ENCODE measurements at regions not wholly inside any gene's neighbourhood (a gene's known extent, or its start where the extent isn't known, plus 50 kb on each side); places are given as distances from the start of the nearest gene placed in this dataset.

DNA sequence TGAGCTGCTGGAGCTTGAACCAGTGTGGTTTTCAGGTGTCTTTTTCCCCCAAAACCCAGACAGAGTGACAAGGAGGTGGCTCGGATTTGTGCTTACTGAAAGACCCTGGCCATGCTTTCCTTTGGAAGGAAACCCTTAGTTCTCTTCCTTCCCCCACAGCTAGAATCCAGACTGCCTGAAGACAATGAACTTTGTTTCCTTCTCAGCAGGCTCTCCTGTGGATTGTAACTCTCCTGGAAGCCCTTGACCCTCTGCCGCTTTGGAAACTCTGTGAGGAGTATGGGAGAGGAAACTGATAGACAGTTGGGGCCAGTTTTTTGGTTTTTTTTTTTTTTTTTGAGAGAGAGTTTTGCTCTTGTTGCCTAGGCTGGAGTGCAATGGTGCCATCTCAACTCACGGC is 62.1 kb upstream of the SESN3 start:
- Histone ChIP-seq H3K27ac (no peak overlapping the region), H3K36me3 (no peaks in the 10 kb centered on the region), H3K27me3 (no peaks in the 10 kb centered on the region), H3K4me1 (no peaks in the 10 kb centered on the region), H3K9me3 (no peaks in the 10 kb centered on the region), H3K4me3 (no peak overlapping the region)
- TF ChIP-seq, protein P1, sequence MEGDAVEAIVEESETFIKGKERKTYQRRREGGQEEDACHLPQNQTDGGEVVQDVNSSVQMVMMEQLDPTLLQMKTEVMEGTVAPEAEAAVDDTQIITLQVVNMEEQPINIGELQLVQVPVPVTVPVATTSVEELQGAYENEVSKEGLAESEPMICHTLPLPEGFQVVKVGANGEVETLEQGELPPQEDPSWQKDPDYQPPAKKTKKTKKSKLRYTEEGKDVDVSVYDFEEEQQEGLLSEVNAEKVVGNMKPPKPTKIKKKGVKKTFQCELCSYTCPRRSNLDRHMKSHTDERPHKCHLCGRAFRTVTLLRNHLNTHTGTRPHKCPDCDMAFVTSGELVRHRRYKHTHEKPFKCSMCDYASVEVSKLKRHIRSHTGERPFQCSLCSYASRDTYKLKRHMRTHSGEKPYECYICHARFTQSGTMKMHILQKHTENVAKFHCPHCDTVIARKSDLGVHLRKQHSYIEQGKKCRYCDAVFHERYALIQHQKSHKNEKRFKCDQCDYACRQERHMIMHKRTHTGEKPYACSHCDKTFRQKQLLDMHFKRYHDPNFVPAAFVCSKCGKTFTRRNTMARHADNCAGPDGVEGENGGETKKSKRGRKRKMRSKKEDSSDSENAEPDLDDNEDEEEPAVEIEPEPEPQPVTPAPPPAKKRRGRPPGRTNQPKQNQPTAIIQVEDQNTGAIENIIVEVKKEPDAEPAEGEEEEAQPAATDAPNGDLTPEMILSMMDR (IDR thresholded peaks at IDR 0.05) = no peak
- DNase-seq (ENCODE audit: low spot score) = no peak

DNA sequence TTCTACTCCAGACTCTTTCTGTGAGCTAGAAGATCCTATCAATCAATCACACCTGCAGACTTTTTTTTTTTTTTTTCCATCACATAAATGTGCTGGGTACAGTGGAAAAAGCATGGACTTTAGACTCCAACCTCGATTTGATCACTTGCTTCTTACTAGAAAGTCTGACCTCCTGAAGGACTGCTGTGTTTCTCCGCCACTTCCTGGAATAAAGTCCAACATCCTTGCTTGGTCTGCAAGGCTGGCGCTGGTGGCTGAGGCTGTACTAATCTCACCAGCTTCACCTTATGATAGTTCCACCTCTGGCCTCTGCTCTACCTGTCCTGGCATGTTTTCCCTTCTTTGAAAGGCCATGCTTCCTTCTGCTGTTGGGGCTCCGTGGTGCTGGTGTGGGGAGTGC is 60.9 kb upstream of the SESN3 start:
- DNase-seq (ENCODE audit: low spot score) = no peak
- Histone ChIP-seq H3K36me3 (no peaks in the 10 kb centered on the region), H3K27ac (no peak overlapping the region), H3K9me3 (no peaks in the 10 kb centered on the region), H3K4me3 (no peak overlapping the region), H3K4me1 (no peaks in the 10 kb centered on the region), H3K27me3 (no peaks in the 10 kb centered on the region)
- TF ChIP-seq, protein P1 (IDR thresholded peaks at IDR 0.05) = no peak

DNA sequence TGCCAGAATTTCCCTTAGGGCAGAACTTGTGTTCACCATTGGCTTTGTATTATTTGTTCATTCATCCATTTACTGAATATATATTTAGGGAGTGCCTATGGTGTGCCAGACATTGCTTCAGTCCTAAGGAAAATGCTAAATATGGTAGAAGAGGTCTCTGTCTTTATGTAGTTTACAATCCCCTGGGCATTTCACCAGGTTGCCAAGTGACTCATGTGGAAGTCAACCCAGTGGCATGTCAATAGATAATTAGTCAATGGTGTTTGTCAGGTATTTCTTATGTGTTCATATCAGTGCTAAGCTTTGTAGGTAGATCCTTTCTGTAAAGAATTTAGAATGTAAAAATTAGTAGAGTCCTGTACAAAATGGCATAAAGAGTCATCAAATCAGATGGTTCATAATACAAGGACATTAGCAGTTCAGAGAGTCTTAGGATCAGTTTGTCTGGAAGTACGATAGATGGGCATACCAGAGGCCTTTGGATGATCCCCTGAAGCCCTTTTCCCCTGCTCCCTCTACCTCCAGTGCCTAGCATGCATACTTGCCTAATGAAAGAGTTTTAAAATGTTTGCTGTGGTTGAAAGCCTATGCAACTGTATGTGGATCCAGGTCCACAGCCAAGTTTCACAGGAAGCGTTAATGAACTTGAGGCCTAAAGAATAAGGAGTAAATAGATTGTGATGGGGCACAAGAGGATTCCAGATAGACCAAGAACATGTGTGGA is 58.5 kb upstream of the SESN3 start:
- Histone ChIP-seq H3K27ac (no peak overlapping the region), H3K4me1 (no peaks in the 10 kb centered on the region), H3K4me3 (no peak overlapping the region), H3K27me3 (no peaks in the 10 kb centered on the region), H3K36me3 (no peaks in the 10 kb centered on the region), H3K9me3 (no peaks in the 10 kb centered on the region)
- TF ChIP-seq, protein P1 (IDR thresholded peaks at IDR 0.05) = no peak
- DNase-seq (ENCODE audit: low spot score) = no peak

DNA sequence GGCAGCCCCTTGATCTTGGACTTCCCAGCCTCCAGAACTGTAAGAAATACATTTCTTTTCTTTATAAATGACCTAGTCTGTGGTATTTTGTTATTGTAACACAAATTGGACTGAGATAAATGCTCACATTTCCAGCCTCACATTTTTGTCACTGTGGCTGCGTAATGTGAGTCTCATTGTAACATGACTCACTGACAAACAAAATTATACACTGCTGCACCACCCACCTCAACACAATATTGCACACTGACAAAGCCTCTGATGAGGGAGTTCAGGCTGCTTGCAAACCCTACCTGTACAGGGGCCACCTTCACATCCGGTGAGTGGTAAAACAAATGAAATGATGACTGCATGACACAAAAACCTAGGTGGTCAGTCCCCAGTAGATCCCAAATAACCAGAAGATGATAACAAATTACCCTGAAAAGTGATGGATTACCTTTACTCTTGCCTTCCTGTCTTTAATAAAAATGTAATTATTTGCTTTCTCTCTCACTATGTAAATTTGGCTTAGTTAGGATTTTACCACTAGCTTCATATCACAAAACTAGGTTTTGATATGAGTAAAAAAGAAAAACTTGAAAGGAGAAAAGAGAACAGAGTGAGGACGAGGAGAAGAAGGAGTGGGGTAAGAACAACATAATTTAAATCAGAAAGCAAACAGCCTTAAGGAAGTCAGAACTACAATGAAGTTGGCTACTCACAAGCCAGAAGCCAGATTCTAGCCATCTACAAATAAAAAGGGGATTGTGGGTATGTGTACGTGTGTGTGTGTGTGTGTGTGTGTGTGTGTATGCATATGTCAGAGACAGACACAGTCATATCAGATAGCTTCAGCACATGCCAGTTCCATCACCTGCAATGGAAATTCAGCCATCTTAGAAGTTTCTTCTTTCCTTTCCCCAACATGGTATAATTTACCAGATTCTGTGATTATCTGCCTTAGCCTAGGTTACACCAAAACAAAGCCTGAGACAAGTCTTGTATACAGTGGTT is 53.4 kb upstream of the SESN3 start:
- H3K27ac ChIP-seq = no peak overlapping the region

DNA sequence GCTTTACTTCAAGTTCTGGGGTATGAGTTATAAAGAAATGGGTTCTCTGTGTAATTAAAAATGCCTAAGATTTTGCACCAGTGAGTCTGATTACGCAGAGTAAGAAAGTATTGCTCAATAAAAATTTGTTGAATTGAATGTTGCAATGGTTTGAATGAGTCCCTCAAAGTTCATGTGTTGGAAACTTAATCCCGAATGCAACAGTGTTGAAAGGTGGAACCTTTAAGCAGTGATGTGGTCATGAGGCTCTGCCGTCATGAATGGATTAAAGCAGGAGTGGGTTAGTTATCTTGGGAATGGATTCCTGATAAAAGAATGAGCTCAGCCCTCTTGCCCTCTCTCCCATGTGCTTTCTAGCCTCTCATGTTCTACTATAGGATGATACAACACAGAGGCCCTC is 52.6 kb upstream of the SESN3 start:
- H3K4me3 ChIP-seq = no peak overlapping the region
- H3K9me3 ChIP-seq = no peaks in the 10 kb centered on the region
- TF ChIP-seq, protein P1 (IDR thresholded peaks at IDR 0.05) = no peak
- H3K4me1 ChIP-seq = peaks cover 0 to 5% of the 10 kb centered on the region in 2 donors
- no peaks in the 10 kb centered on the region for H3K27me3 ChIP-seq
- no peak overlapping the region for H3K27ac ChIP-seq
- DNase-seq (ENCODE audit: low spot score) = no peak
- H3K36me3 ChIP-seq = no peaks in the 10 kb centered on the region

More for the DNA sequence above, 53.4 kb upstream of the SESN3 start:
- Histone ChIP-seq H3K4me3 (no peak overlapping the region), H3K9me3 (no peaks in the 10 kb centered on the region), H3K36me3 (no peaks in the 10 kb centered on the region), H3K4me1 (peaks cover 0 to 5% of the 10 kb centered on the region in 2 donors), H3K27me3 (no peaks in the 10 kb centered on the region)
- no peak for DNase-seq (ENCODE audit: low spot score)
- TF ChIP-seq, protein P1 (IDR thresholded peaks at IDR 0.05) = no peak
